Esophagus (tissue), 2 donors: ENCODE measurements at regions not wholly inside any gene's neighbourhood (a gene's known extent, or its start where the extent isn't known, plus 50 kb on each side); places are given as distances from the start of the nearest gene placed in this dataset.

ENCODE experiments used
- H3K27ac ChIP-seq, 2 donors: one replicate each; pipeline ENCODE4 v1.5.1; 2013; ENCODE audit warnings: low read depth in 2 of 2, mild to moderate bottlenecking in 2 of 2, inconsistent platforms in 1 of 2, low read length in 1 of 2, moderate library complexity in 1 of 2
- H3K27me3 ChIP-seq, 2 donors: one replicate each; pipeline ENCODE4 v1.6.1; 2013; ENCODE audit warnings: low read length in 2 of 2, control low read depth in 1 of 2, mild to moderate bottlenecking in 1 of 2; ENCODE audit not compliant: insufficient read depth in 2 of 2, control insufficient read depth in 1 of 2
- H3K36me3 ChIP-seq, 2 donors: one replicate each; pipeline ENCODE4 v1.6.1; 2013; ENCODE audit warnings: low read length in 1 of 2; ENCODE audit not compliant: control insufficient read depth in 2 of 2, insufficient read depth in 2 of 2
- H3K4me1 ChIP-seq, 2 donors: one replicate each; pipeline ENCODE4 v1.6.1; 2013; ENCODE audit warnings: low read length in 1 of 2; ENCODE audit not compliant: control insufficient read depth in 2 of 2, insufficient read depth in 2 of 2
- H3K4me3 ChIP-seq, 2 donors: one replicate each; pipeline ENCODE4 v1.5.1; 2013; ENCODE audit warnings: low read length in 2 of 2, mild to moderate bottlenecking in 2 of 2, low read depth in 1 of 2, moderate library complexity in 1 of 2
- H3K9me3 ChIP-seq, 2 donors: one replicate each; pipeline ENCODE4 v1.6.1; 2013; ENCODE audit warnings: mild to moderate bottlenecking in 2 of 2, low read depth in 1 of 2, low read length in 1 of 2, moderate library complexity in 1 of 2; ENCODE audit not compliant: control insufficient read depth in 2 of 2, insufficient read depth in 1 of 2
- WGBS, 2 donors: extraction: QIAGEN DNeasy Blood & Tissue Kit; methylation state at CpG; one replicate each; pipeline ENCODE4 v1.1.7; 2013; 5-methylcytosine and 5-hydroxymethylcytosine counted together
- donor health status: healthy with polysubstance abuse.
- donor health status: Bipolar disorder and iron deficiency.

GRCh38 chr7:155188821-155189581 lies 108.7 kb upstream of the INSIG1 start:
- no peaks in the 10 kb centered on the region for H3K27me3 ChIP-seq
- no peak overlapping the region for H3K27ac ChIP-seq
- no peaks in the 10 kb centered on the region for H3K4me1 ChIP-seq
- H3K4me3 ChIP-seq = no peak overlapping the region
- 79 to 82% methylated on average over 13 of the region's 13 CpGs for WGBS, 2 donors
- H3K9me3 ChIP-seq = peaks cover 6 to 24% of the 10 kb centered on the region in 2 donors
- H3K36me3 ChIP-seq = no peaks in the 10 kb centered on the region

- no peak overlapping the region for H3K27ac ChIP-seq
- 77 to 84% methylated on average over 13 of the region's 13 CpGs for WGBS, 2 donors
- H3K27me3 ChIP-seq = no peaks in the 10 kb centered on the region
Measured at GRCh38 chr7:155189590-155189989, 108.1 kb upstream of the INSIG1 start.

DNA sequence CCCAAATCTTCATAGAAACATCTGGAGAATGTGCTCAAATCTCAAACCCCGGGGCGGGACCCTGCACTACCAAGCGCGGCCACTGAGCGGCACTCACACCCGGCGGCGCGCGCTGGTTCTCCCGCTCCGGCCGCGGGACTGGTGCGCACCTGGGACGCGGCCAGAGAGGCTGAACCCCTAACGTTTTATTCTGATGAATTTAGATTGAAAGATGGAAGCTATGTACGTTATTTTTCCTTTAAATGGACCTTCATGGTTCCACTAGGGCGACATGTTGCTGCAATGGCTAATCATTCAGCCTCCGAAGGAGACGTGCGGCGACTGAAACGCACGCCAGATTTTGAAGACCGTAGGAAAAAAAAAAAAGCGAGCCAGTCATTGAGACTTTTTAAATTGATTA lies 107.0 kb upstream of the INSIG1 start:
- Histone ChIP-seq H3K27ac (no peak overlapping the region), H3K36me3 (no peaks in the 10 kb centered on the region), H3K4me3 (no peak overlapping the region), H3K27me3 (no peaks in the 10 kb centered on the region), H3K4me1 (no peaks in the 10 kb centered on the region), H3K9me3 (peaks cover 5 to 17% of the 10 kb centered on the region in 2 donors)
- 13 to 18% methylated on average over 28 of the region's 28 CpGs for WGBS, 2 donors

More at GRCh38 chr7:155189590-155189989, 108.1 kb upstream of the INSIG1 start:
- Histone ChIP-seq H3K4me3 (no peak overlapping the region), H3K4me1 (no peaks in the 10 kb centered on the region), H3K36me3 (no peaks in the 10 kb centered on the region), H3K9me3 (peaks cover 6 to 23% of the 10 kb centered on the region in 2 donors)

DNA sequence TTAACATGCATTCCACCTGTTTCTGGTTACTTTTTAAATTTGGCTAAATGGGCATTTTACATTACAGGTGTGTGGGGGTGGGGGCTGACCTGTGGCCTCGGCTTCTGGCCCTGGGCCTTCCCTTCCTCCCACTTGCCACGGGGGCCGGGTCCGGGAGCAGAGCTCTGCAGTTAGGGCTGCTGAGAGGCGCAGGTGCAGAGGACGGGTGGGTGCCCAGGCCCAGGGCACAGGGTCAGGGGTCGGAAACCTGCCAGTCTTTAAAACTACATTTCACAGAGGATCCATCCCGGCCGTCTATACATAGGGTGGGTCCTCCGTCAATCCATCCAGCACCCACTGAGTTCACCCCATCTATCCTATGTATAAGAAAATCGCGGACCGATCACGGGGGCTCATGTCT lies 106.5 kb upstream of the INSIG1 start:
- WGBS, 2 donors = 69 to 72% methylated on average over 14 of the region's 14 CpGs
- H3K36me3 ChIP-seq = no peaks in the 10 kb centered on the region
- no peak overlapping the region for H3K4me3 ChIP-seq
- H3K27ac ChIP-seq = no peak overlapping the region
- H3K4me1 ChIP-seq = no peaks in the 10 kb centered on the region
- no peaks in the 10 kb centered on the region for H3K27me3 ChIP-seq
- H3K9me3 ChIP-seq = peaks cover under 1 to 13% of the 10 kb centered on the region in 2 donors

DNA sequence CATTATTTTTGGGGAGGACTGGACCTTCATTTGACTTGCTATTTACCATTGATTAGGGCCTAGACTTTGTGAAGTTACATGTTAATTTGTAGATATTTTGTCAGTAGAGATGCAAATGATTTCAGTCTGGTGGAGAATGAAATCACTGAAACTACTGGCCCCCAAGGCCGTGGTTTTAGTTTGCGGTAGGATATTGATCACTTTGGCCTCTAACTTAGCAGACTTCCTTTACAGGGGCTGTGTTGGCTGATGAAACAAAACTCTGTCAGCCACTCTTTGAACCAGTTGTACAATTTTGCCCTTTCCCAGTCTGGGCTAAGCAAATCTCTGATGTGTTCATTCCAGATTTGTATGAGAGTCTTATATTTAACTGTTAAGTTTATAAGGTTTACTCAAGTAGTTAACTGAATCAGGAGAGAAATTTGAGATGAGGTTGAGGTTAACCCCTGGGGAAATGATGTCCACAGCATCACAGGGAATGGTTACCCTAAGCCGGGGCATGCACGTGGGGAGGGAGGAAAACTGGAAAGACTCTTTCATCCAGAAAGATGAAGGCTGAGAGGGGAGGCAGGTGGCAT lies 105.7 kb upstream of the INSIG1 start:
- no peaks in the 10 kb centered on the region for H3K36me3 ChIP-seq
- no peaks in the 10 kb centered on the region for H3K27me3 ChIP-seq
- 69 to 72% methylated on average over 4 of the region's 4 CpGs for WGBS, 2 donors

GRCh38 chr7:155192961-155193640 lies 104.6 kb upstream of the INSIG1 start:
- Histone ChIP-seq H3K9me3 (peaks cover 0 to 4% of the 10 kb centered on the region in 2 donors), H3K27me3 (no peaks in the 10 kb centered on the region), H3K4me3 (no peak overlapping the region), H3K4me1 (no peaks in the 10 kb centered on the region), H3K36me3 (no peaks in the 10 kb centered on the region), H3K27ac (no peak overlapping the region)
- 81 to 90% methylated on average over 11 of the region's 11 CpGs for WGBS, 2 donors

More for the DNA sequence above, 105.7 kb upstream of the INSIG1 start:
- H3K27ac ChIP-seq = no peak overlapping the region
- H3K9me3 ChIP-seq = peaks cover 0 to 8% of the 10 kb centered on the region in 2 donors
- no peaks in the 10 kb centered on the region for H3K4me1 ChIP-seq
- H3K4me3 ChIP-seq = no peak overlapping the region

DNA sequence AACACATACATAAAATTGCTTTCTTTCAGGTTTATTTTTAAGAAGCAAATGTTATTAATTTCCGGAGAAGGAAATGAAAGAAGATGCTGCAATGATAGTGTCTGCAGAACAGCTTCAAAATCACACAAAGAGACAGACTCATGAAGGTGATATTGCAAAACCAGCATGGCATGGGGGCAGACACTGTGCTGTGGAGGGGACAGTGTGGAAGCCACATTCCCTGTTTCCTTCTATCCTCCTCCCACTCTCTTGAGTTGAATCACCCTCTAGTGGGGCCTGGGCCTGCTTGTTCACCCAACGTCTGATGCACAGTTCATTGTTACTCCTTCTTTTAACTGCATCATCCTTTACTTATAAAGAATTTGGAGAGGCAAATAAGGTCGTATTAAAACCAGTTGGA lies 104.0 kb upstream of the INSIG1 start:
- H3K9me3 ChIP-seq = peaks cover 0 to 4% of the 10 kb centered on the region in 2 donors
- no peaks in the 10 kb centered on the region for H3K36me3 ChIP-seq
- no peaks in the 10 kb centered on the region for H3K4me1 ChIP-seq
- H3K27ac ChIP-seq = no peak overlapping the region
- no peaks in the 10 kb centered on the region for H3K27me3 ChIP-seq
- H3K4me3 ChIP-seq = no peak overlapping the region
- WGBS, 2 donors = 70 to 76% methylated on average over 3 of the region's 3 CpGs

DNA sequence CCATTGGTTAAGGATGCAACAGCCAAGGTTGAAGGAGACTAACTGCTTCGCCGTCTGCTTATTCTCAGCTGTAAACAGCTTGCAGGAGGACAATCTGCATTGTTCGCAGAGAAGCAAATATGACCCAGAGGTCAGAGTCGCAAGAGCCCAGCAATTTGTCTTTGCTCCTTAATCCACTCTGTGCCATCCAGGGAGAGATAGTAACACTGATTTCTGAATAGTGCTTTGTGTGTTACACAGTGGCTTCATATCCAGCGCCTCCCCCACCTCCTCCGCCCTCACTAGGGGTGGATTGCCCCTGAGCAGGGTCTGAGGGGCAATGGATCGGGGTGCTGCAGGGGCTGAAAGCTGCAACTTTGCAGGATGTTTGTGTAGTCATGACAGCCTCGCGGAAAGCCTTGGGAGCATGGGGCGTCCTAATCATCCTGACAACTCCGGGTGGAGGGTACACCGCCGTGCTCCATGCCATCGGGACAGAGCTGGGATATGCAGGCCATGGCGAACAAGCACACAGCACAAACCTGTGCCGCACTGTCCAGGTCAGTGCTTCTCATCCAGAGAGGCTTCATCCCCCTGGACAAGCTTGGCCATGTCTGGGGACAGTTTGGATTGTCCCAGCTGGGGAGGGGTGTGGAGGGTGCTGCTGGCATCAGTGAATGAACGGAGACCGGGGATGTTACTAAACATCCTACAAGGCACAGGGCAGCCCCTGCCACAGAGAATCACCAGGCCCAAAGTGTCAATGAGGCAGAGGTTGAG lies 103.1 kb upstream of the INSIG1 start:
- 62 to 64% methylated on average over 18 of the region's 18 CpGs for WGBS, 2 donors
- peaks cover 0 to 4% of the 10 kb centered on the region in 2 donors for H3K9me3 ChIP-seq
- no peaks in the 10 kb centered on the region for H3K4me1 ChIP-seq
- H3K36me3 ChIP-seq = no peaks in the 10 kb centered on the region
- H3K27ac ChIP-seq = no peak overlapping the region
- H3K4me3 ChIP-seq = no peak overlapping the region
- no peaks in the 10 kb centered on the region for H3K27me3 ChIP-seq

- no peak overlapping the region for H3K4me3 ChIP-seq
- H3K36me3 ChIP-seq = no peaks in the 10 kb centered on the region
- H3K9me3 ChIP-seq = peaks cover 0 to 4% of the 10 kb centered on the region in 2 donors
- H3K4me1 ChIP-seq = no peaks in the 10 kb centered on the region
- 63 to 66% methylated on average over 1 of the region's 1 CpG for WGBS, 2 donors
- no peak overlapping the region for H3K27ac ChIP-seq
- H3K27me3 ChIP-seq = no peaks in the 10 kb centered on the region
Measured at GRCh38 chr7:155195939-155196523, 101.6 kb upstream of the INSIG1 start.
